ENCODE measurements at regions not wholly inside any gene's neighbourhood (a gene's known extent, or its start where the extent isn't known, plus 50 kb on each side); places are given as distances from the start of the nearest gene placed in this dataset.

DNA sequence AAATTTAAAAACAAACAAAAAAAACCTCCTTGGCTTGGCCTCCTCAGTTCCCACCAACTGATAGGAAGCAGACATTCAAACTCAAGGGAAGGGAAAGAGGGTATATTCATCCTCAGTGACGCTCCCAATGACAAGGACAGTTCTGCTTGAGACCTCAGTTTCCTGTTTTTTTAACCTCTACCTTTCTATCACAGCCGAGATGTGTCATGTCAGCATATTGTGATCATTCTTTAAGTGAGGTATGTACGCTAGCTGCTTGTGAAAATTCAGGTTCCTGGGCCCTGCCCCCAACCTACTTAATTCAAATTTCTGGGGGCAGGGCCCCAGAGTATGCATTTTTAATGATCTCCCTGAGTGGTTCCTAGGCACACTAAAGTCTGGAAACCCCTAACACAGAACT, 611.9 kb upstream of the TBX3 start:
- TF ChIP-seq POLR2A (IDR thresholded peaks at IDR 0.05; ENCODE audit: extremely low read depth, insufficient read length) (no peak), CTCF (IDR thresholded peaks at IDR 0.05; ENCODE audit: low read depth, low read length) (no peak)
